ENCODE measurements at regions not wholly inside any gene's neighbourhood (a gene's known extent, or its start where the extent isn't known, plus 50 kb on each side); places are given as distances from the start of the nearest gene placed in this dataset.

DNA sequence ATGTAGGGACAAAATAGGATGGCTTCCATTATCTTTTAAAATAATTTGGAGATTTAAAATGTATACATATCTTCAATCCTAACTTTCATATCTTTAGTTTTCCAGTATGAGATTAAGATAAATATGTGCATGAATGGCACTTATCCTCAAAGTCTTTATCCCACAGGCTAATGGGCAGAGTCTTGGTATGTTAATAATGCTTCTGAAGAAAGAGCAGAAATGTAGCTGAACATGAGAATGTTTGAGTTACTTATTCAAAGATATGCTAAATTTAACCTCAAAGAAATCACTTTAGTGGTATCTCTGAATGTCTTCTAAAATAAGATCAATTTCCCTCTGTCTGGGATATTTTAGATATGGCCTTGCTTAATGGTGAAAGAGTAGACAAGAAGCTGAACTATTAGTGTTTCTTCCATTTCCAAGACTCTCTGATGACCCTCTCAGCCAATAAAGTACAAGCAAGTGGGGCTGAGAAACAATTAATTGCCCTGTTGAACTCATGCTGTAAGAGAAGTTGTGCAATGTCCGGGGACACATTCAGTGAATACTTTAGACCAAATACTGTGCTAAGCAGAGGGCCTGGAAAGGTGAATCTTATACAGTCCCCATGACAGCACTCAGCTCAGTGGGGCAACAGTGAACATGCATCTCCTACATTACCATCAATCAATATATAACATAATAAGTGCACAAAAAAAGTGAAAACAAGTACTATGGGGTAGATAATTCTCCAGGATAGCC lies 50.0 kb upstream of the ADAMTSL1 start:
- Mint-ChIP-seq H3K4me1 (no peaks in the 10 kb centered on the region), H3K4me3 (no peak overlapping the region), H3K27me3 (no peaks in the 10 kb centered on the region), H3K9me3 (peaks cover 0 to 3% (median 0%) of the 10 kb centered on the region in 5 donors), H3K27ac (no peak overlapping the region), H3K36me3 (no peaks in the 10 kb centered on the region)
- DNase-seq, result no peak
- POLR2A ChIA-PET, result no interaction called here
- no peaks in the 10 kb centered on the region for H3K4me1 ChIP-seq (ENCODE audit: insufficient read depth, low read length)
- H3K36me3 ChIP-seq (ENCODE audit: insufficient read depth, low read length), result no peaks in the 10 kb centered on the region
- H3K4me3 ChIP-seq (ENCODE audit: low read length), result no peak overlapping the region
- CTCF ChIA-PET, result no interaction called here
- no peaks in the 10 kb centered on the region for H3K9me3 ChIP-seq (ENCODE audit: low read length)
- H3K27ac ChIP-seq (ENCODE audit: low read depth, low read length), result no peak overlapping the region
- no peaks in the 10 kb centered on the region for H3K27me3 ChIP-seq (ENCODE audit: insufficient read depth, low read length, poor library complexity, severe bottlenecking)
